T-helper 2 cell treated with Interferon-gamma antibody and Interleukin-4, amounts not matched to agents 5 μg/mL and 100 μg/mL, for 36 hours (primary cell): ENCODE measurements at regions not wholly inside any gene's neighbourhood (a gene's known extent, or its start where the extent isn't known, plus 50 kb on each side); places are given as distances from the start of the nearest gene placed in this dataset.

ENCODE experiments used
- DNase-seq: peaks from one replicate; pipeline ENCODE4 v3.0.0; 2021; ENCODE audit warnings: low spot score
- H3K27ac Mint-ChIP-seq: one replicate; pipeline ENCODE4 v1.8.0; 2021; ENCODE audit warnings: mild to moderate bottlenecking, mixed read lengths
- H3K27me3 Mint-ChIP-seq: one replicate; pipeline ENCODE4 v1.8.0; 2021; ENCODE audit warnings: low read depth, mixed read lengths
- H3K36me3 Mint-ChIP-seq: one replicate; pipeline ENCODE4 v1.8.0; 2021; ENCODE audit warnings: low read depth, mixed read lengths
- H3K4me1 Mint-ChIP-seq: one replicate; pipeline ENCODE4 v1.8.0; 2021; ENCODE audit warnings: low read depth, mixed read lengths
- H3K4me3 Mint-ChIP-seq: one replicate; pipeline ENCODE4 v1.8.0; 2022; ENCODE audit warnings: mild to moderate bottlenecking, moderate library complexity, mixed read lengths
- H3K9me3 Mint-ChIP-seq: one replicate; pipeline ENCODE4 v1.8.0; 2021; ENCODE audit warnings: mixed read lengths

DNA sequence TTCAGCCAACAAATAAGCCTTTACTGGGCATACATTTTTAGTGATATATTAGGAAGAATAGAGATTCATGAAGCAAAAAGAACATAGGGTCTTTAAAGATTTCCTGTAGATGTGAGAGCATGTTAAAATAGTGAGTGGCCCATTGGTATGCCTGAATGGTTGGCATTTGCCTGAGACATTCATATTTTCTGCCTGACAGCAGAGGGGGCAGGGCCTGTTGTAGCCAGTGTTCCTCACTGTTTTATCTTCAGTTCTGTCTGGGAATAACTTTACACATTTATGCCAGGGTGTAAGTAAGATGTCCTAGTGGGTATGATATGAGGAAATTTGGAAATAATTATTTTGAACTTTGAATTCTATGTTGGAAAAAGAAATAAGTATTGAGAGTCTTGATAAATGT, 704.7 kb upstream of the ARPP21 start:
- H3K27ac Mint-ChIP-seq = no peak overlapping the region
- no peak overlapping the region for H3K4me3 Mint-ChIP-seq
- DNase-seq = no peak
- peaks cover 3% of the 10 kb centered on the region for H3K9me3 Mint-ChIP-seq
- H3K36me3 Mint-ChIP-seq = no peaks in the 10 kb centered on the region
- no peaks in the 10 kb centered on the region for H3K27me3 Mint-ChIP-seq
- H3K4me1 Mint-ChIP-seq = no peaks in the 10 kb centered on the region

DNA sequence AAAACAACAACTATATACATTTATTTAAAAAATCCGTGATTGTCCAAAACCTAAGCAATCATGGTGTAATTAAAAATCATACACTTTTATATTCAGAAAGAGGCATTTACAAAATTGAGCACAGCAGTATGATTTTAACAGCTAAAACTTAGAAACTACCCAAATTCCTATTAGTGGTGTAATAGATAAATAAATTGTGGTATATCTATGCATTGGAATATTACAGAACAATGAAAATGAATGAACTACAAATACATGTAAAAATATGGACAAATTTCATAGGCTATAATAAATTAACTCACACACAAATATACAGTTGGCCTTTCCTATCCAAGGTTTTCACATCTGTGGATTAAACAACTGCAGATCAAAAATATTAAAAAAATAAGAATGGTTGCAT, 700.5 kb upstream of the ARPP21 start:
- no peaks in the 10 kb centered on the region for H3K9me3 Mint-ChIP-seq
- H3K4me1 Mint-ChIP-seq = no peaks in the 10 kb centered on the region
- H3K27ac Mint-ChIP-seq = no peak overlapping the region
- no peak for DNase-seq
- H3K27me3 Mint-ChIP-seq = no peaks in the 10 kb centered on the region
- no peaks in the 10 kb centered on the region for H3K36me3 Mint-ChIP-seq
- no peak overlapping the region for H3K4me3 Mint-ChIP-seq

DNA sequence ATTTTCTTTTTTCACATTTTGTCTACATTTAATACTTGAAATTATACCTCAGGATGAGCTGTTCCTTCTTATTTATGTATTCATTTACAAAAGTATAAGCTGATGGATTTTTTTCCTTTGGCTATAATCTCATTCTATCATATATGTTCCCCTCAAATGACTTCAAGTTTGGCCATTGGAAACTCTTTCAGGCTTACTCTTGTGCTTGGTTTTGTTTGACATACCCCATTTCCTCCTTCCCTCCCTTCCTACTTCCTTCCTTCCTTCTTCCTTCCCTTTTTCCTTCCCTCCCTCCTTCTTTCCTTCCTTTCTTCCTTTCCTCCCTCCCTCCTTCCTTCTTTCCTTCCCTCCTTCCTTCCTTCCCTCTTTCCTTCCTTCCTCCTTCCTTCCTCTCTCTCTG, 697.1 kb upstream of the ARPP21 start:
- Mint-ChIP-seq H3K4me1 (no peaks in the 10 kb centered on the region), H3K4me3 (no peak overlapping the region), H3K9me3 (no peaks in the 10 kb centered on the region), H3K27ac (no peak overlapping the region), H3K27me3 (no peaks in the 10 kb centered on the region), H3K36me3 (no peaks in the 10 kb centered on the region)
- DNase-seq = no peak

DNA sequence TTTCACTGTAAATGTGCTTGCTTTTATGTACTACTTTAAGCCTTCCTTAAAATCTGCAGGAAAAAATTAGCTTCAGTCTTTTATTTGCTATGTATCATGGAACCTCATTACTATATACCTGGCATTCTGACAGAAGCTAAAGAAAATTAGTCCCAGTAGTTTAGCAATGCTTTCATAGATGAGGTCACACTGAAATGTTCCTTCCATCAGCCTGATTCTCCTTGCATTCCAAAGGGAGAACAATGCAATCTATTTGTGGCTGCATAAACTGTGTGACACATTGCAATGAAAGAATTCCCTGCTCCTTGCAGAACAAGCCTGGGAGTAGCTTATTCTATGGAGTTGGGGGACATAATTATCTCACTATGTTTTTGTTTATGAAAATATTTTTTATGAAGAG, 691.5 kb upstream of the ARPP21 start:
- no peak for DNase-seq

DNA sequence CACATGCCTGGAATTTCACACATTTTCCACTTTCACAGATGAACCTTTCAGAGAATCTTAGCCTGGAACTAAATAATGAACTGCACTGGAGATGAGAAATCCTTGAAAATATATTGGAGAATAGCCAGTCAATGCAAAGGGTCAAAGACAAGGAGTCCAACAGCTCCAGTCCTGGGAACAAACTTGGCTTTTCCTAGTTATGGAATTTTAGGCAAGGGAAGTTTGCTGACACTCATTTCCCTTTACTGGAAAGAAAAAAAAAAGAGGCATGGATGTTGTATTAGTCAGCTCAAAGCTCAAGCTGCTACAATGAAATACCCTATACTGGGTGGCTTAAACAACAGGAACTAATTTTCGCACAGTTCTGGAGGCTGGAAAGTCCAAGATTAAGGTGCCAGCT, 690.8 kb upstream of the ARPP21 start:
- H3K9me3 Mint-ChIP-seq = peaks cover 4% of the 10 kb centered on the region
- no peak overlapping the region for H3K4me3 Mint-ChIP-seq
- no peaks in the 10 kb centered on the region for H3K27me3 Mint-ChIP-seq
- H3K27ac Mint-ChIP-seq = no peak overlapping the region
- H3K36me3 Mint-ChIP-seq = no peaks in the 10 kb centered on the region
- no peaks in the 10 kb centered on the region for H3K4me1 Mint-ChIP-seq
- no peak for DNase-seq

More for the DNA sequence above, 691.5 kb upstream of the ARPP21 start:
- H3K9me3 Mint-ChIP-seq = peaks cover 4% of the 10 kb centered on the region
- no peaks in the 10 kb centered on the region for H3K36me3 Mint-ChIP-seq
- no peaks in the 10 kb centered on the region for H3K4me1 Mint-ChIP-seq
- H3K27me3 Mint-ChIP-seq = no peaks in the 10 kb centered on the region
- H3K4me3 Mint-ChIP-seq = no peak overlapping the region
- no peak overlapping the region for H3K27ac Mint-ChIP-seq

DNA sequence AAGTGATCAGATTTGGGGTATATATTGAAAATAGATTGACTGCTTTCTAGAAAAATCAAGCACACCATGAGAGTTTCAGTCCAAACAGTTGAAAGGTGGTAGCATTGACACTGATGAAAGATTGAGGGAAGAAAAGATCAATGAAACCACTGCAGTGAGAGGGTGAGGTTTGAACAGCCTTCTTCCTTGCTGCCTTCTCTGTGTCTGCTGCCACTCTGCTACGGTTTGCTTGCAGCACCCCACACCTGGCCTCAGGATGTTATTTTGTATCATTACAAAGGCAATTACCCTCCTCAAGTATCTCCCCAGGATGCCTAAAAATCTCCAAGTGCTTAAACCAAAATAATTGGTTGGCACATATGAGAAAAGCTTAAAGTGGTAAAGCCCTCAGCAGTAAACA, 683.6 kb upstream of the ARPP21 start:
- Mint-ChIP-seq H3K27me3 (no peaks in the 10 kb centered on the region), H3K4me1 (peaks cover 4% of the 10 kb centered on the region), H3K36me3 (no peaks in the 10 kb centered on the region), H3K27ac (no peak overlapping the region), H3K9me3 (no peaks in the 10 kb centered on the region), H3K4me3 (no peak overlapping the region)
- DNase-seq = no peak

DNA sequence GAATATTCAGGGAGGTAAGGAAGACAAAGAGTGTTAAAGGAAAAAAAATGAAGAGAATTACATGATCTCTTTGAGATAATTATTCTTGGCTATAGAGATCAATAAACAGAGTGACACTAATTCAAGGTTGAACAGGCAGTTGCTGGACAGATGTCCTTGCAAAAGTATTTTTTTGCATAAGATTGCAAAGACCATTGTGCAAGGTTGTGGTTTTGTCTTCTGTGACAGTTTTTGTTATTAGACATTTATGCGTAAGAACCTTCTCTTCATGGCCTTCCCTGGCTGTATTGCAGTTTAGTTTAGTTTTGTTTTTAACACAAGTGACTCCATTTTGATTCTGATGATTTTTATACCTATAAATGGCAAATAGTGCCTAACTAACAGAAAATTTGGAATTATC, 682.8 kb upstream of the ARPP21 start:
- Mint-ChIP-seq H3K9me3 (no peaks in the 10 kb centered on the region), H3K4me1 (peaks cover 4% of the 10 kb centered on the region), H3K27ac (no peak overlapping the region), H3K36me3 (no peaks in the 10 kb centered on the region), H3K27me3 (no peaks in the 10 kb centered on the region), H3K4me3 (no peak overlapping the region)
- DNase-seq = no peak

DNA sequence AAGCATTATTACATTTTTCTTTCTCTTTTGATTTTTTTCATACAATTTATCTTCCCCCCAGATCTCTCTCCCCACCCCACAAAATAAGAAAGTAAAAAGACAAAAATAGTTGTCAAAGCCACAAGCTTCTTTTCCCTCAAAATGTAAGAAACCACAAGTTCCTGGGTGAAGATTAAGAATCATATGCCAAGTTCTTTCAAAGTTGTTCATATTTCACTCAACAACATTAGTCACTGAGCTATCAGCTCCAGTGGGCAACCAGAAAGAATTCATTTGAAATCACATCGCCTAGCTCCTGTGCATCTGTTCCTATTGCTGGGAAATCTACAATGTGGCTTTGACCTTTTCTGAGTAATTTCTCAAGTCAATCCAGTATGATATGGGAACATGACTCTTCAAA, 681.6 kb upstream of the ARPP21 start:
- Mint-ChIP-seq H3K4me3 (no peak overlapping the region), H3K27ac (no peak overlapping the region), H3K36me3 (no peaks in the 10 kb centered on the region), H3K4me1 (peaks cover 4% of the 10 kb centered on the region), H3K9me3 (no peaks in the 10 kb centered on the region), H3K27me3 (no peaks in the 10 kb centered on the region)
- DNase-seq = no peak

DNA sequence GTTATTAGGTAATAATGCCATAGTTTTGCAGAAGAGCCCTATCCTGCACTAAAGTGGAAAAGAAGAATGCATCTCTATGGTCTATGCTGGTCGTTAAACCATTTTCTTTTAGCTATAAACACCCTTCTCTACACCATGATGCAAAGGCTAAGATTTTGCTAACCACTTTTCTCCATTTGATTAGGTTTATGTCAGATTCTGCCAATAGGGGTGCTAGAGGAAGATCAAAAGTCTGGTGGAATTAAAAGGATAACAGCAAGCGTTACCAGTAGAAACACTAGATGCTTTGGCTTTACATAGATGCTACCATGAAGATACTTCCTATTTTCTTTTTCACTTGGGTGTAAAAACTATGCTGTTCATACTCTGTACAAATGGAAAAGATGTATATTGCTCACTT, 669.8 kb upstream of the ARPP21 start:
- DNase-seq = no peak
- Mint-ChIP-seq H3K9me3 (no peaks in the 10 kb centered on the region), H3K36me3 (no peaks in the 10 kb centered on the region), H3K4me3 (no peak overlapping the region), H3K4me1 (no peaks in the 10 kb centered on the region), H3K27ac (no peak overlapping the region), H3K27me3 (no peaks in the 10 kb centered on the region)

DNA sequence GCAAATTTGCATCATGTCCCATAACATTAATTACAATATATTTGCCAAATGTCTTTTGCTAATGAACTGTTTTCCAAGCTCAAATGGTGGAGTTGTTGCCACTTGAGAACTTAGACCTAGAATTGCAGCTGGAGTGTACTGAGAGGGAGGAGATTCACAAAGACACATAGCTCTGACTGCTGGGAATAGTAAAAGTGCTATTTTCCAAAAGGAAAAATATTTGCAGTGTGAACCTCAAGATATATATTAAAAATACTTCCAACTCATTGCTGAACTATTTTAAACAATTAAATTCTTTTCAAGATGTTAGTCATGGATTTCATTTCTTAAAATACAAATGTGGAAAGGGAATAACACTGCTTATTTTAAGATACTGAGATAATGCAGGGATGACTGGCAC, 666.8 kb upstream of the ARPP21 start:
- Mint-ChIP-seq H3K36me3 (no peaks in the 10 kb centered on the region), H3K4me1 (no peaks in the 10 kb centered on the region), H3K4me3 (no peak overlapping the region), H3K27me3 (no peaks in the 10 kb centered on the region), H3K27ac (no peak overlapping the region), H3K9me3 (peaks cover 13% of the 10 kb centered on the region)
- DNase-seq = no peak

DNA sequence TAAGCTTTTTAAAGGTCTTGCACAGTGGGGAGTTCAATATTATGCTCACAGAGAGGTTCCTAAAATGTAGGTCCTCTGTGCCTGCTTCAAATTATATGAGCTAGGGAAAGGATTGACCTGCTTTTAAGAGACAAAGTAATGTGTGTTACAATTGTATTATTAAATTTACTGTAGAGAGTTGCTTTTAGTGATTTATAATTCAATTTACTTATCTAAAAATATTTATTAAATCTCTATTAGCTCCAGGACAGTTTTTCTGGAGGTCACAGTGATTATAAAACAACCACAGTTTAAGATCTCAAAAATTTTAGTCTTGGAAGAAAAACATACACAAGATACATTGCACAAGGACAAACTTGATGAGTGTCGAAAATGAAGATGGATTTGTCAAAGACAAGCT, 665.7 kb upstream of the ARPP21 start:
- Mint-ChIP-seq H3K27ac (no peak overlapping the region), H3K27me3 (no peaks in the 10 kb centered on the region), H3K36me3 (no peaks in the 10 kb centered on the region), H3K9me3 (peaks cover 20% of the 10 kb centered on the region), H3K4me3 (no peak overlapping the region), H3K4me1 (no peaks in the 10 kb centered on the region)
- DNase-seq = no peak

DNA sequence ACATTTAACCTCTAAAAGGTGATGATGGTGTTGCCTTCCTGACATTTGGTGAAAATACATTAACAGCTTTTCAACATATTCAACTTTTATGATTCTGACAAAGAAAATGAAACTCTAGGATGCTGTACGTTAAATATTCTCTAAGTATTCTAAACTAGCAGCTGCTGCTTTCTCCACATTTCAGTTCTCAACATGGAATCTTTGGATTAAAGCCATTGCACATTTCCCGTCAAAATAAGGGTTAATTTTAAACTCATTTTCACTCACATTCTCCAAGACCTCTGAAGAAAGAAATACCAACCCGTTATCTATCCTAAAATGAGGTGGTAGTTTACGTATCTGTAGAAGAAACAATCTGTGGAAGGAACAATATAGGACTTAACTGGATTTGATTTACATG, 655.7 kb upstream of the ARPP21 start:
- Mint-ChIP-seq H3K27me3 (no peaks in the 10 kb centered on the region), H3K4me1 (no peaks in the 10 kb centered on the region), H3K9me3 (no peaks in the 10 kb centered on the region), H3K36me3 (no peaks in the 10 kb centered on the region), H3K4me3 (no peak overlapping the region), H3K27ac (no peak overlapping the region)
- no peak for DNase-seq

DNA sequence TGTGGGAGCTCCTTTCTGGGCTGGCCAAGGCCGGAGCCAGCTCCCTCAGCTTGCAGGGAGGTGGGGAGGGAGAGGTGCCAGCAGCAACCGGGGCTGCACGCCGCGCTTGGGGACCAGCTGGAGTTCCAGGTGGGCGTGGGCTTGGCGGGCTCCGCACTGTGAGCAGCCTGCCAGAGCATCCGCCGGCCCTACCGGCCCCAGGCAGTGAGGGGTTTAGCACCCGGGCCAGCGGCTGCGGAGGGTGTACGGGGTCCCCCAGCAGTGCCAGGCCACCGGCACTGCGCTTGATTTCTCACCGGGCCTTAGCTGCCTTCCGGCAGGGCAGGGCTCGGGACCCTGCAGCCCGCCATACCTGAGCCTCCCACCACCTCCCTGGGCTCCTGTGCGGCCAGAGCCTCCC, 651.0 kb upstream of the ARPP21 start:
- Mint-ChIP-seq H3K27ac (no peak overlapping the region), H3K4me1 (no peaks in the 10 kb centered on the region), H3K36me3 (no peaks in the 10 kb centered on the region), H3K4me3 (no peak overlapping the region), H3K27me3 (no peaks in the 10 kb centered on the region), H3K9me3 (no peaks in the 10 kb centered on the region)
- no peak for DNase-seq

DNA sequence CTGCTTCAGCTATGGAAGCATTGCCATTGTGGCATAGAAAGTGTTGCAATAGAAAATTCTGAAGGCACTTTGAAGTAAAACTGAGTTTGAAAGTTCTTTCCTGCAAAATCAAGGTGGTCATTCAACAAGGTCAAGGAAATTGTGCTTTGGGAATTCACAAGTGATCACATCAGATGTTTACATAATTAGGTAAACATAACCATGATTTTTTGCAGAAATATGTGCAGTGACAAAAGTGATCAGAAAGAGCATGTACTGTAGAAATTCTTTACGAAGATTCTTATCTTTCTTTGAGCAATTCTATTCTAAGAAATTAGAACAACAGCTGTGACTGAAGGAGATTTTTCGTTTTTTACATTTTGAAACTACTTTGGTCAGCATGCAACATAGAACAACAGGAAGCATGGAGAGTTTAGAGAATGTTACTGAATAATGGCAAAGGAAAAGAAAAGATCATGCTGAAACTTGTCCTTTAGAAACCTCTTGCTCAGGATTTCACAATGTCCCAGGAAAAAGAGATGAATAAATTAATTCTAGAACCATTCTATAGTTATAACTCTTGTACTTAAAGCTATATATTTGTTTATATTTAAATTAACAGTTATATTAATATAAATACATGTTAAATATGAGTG, 643.4 kb upstream of the ARPP21 start:
- no peaks in the 10 kb centered on the region for H3K27me3 Mint-ChIP-seq

DNA sequence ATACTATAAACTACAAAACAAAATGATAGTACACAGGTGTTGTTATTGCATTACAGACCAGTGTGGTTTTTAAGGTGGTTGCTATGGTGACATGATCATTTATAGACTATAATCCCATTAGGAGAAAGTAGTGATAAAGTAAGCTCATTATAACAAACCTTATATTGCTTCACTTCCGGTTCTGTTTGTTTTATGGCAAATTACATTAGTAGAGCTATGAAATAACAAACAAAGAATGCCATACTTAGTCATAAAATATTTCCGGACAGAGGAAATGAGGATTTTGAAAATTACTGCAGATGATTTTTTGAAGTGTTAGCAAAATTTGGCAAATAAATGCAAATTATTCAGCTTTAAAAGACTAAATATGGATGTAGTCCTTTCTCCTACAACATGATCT, 640.4 kb upstream of the ARPP21 start:
- H3K27me3 Mint-ChIP-seq = no peaks in the 10 kb centered on the region
- no peak overlapping the region for H3K27ac Mint-ChIP-seq
- H3K4me3 Mint-ChIP-seq = no peak overlapping the region
- H3K4me1 Mint-ChIP-seq = no peaks in the 10 kb centered on the region
- no peaks in the 10 kb centered on the region for H3K9me3 Mint-ChIP-seq
- no peaks in the 10 kb centered on the region for H3K36me3 Mint-ChIP-seq
- no peak for DNase-seq

More for the DNA sequence above, 643.4 kb upstream of the ARPP21 start:
- no peak overlapping the region for H3K27ac Mint-ChIP-seq
- no peak for DNase-seq
- H3K9me3 Mint-ChIP-seq = no peaks in the 10 kb centered on the region
- no peak overlapping the region for H3K4me3 Mint-ChIP-seq
- H3K4me1 Mint-ChIP-seq = no peaks in the 10 kb centered on the region
- no peaks in the 10 kb centered on the region for H3K36me3 Mint-ChIP-seq
